Anterior cingulate cortex (tissue), 58 donors: ENCODE measurements at regions not wholly inside any gene's neighbourhood (a gene's known extent, or its start where the extent isn't known, plus 50 kb on each side); places are given as distances from the start of the nearest gene placed in this dataset.
"Not testable (repeated sequence)": the region's sequence is repeated elsewhere in the genome, so short reads cannot be mapped to it uniquely, and the experiment has no call there.

Experiments
- DNase-seq, 58 donors: peaks; one replicate each; lab custom pipeline; 2025; lab: John Stamatoyannopoulos, UW

DNA sequence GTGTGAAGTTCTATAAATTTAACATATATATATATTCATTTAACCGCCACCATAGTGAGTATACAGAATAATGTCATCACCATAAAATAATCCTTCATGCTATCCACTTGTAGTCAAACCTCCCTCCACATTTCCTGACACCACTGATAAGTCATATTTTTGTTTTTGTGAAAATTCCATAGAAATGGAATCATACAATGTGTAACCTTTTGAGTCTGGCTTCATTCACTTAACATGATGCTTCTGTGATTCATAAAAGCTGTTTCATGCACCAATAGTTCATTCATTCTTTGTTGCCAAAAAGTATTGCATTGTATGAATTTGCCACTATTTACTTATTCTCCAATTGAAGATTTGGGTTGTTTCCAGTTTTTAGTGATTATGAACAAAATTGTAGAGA is 497.5 kb upstream of the PCDH20 start:
- no peak for DNase-seq

DNA sequence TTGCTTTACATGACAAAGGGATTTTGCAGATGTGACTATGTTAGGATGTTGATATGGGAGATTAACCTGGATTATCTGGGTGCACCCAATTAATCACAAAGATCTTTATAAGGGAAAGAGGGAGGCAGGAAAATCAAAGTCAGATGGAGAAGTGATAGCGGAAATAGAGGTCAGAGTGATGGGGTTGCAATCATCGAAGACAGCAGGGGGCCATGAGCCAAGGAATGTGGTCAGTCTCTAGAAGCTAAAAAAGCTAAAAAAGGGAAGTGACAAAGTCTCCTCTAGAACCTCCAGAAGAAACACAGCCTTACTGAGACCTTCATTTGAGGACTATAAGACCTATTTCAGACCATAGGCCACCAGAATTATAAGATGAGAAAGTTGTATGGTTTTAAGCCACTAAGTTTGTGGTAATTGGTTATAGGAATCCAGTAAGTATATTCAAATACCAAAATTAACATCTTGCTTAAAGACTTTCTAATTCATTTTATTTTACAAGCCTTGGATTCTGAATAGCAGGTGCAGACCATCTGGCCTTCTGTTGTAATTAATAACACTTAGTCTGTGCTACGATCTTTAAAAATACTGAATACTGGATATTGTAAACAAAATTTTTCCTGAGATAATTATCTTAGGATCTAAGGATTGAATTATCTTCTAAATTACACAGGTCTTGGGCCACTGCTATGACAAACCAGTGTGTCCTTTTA is 493.4 kb upstream of the PCDH20 start:
- no peak for DNase-seq

DNA sequence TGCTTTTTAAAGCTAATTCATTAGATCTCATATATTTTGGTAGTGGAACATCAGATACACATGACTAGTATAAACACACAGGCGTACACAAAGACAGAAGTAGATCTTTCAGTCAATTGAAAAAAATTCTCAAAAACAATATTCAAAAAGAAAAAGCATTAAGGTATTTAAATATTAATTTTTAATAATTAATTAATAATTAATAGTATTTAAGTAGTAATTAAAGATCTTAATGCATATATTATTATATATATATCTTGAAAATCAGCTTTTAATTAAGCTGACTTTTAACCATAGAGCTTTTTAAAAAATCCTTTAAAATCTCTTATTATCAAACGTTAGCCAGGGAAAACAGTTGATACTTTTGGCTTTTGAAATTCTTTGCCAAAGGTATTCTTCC is 489.4 kb upstream of the PCDH20 start:
- DNase-seq, result no peak

DNA sequence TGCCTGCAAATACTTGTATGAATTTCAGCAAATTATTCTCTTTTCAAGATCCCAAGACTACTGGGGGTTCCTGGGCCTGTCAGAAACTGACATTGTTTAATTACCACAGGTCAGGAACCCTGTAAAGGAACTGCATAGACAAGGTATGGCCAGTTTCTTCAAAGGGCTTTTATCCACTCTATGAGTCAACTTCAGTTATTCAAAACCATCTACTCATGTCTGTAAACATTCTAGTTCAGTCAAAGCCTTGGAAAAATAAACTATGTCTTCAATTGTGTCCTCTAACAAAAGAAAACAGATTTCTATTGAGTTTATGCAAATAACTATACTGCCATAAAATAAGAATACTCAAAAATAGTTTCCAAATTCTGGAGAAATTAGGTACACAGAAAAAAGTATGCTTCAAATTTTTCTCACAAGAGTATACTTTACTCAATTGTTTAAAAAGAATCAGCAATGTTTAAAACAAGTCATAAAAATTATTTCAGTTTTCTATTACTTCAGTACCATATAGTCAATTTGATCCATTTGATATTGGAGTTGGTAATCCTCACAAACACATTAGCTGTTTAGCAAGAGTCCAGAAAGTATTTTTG is 486.4 kb upstream of the PCDH20 start:
- no peak for DNase-seq

DNA sequence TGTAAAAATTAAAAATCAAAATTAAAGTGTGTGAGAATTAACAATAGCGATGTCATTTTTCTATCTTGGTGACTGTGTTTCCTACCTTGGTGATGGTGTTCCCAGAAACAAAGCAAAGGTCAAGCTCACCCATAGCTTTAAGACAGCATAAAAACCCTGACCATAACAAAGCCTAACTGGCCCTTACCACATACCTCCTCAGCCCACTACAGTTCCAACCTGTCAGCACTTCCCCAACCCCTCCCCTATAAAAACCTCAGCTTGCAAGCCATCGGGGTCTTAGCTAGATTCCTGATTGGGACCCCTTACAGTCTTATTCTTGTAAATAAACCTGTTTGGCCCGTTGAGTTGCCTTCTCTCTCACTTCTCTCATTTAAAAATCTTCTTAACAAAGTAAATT is 484.4 kb upstream of the PCDH20 start:
- no peak for DNase-seq

DNA sequence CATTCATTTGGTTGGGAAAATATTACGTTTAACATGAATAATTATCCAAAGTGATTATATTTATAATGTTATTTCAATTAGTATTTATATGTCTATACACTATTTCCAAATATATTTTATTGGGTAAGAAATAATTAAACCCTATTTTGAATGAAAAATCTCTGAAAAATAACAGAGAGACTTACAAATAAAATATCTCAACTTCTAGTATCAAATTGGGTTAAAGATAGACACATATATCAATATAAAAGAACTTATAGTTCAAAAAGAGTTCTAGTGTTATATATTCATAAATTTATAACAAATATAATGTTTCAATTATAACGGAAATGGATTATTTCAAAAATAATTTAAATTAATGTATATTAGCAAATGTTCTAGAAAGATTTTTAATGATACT is 482.6 kb upstream of the PCDH20 start:
- DNase-seq, result no peak

DNA sequence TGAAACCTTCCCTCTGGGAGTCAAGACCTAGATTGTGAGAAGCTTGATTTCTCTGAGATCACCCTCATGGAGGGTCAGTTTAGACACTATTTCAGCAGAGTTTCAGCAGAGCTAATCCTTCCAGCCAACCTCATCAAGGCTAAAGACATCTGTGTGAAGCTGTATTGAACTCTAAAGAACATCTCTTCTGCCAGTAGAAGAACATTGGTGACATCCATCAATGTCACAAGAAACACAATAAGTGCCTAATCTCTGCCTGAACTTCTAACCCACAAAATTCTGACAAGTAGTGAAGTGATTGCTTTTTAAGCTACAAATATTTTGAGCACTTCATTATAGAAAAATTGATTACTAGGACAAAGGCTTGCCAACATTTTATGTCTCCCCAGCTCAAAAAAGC is 475.8 kb upstream of the PCDH20 start:
- no peak for DNase-seq

DNA sequence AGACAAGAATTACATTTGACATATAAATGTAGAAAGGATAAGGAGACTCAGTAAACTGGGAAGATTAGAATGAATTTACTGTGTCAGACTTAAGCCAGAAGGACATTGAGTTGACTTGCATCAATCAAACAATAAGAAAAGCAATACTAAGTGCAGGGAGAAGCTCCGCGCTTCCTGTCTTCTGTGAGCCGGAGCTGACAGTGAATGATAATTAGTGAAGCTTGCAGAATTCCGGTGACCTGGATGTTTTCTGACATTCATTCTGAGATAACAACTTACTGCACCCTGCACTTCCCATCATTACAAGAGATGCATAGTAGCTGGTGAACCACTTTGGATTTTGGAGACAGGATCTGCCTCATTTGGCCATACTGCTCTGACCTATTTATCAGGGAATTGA is 469.2 kb upstream of the PCDH20 start:
- no peak for DNase-seq

DNA sequence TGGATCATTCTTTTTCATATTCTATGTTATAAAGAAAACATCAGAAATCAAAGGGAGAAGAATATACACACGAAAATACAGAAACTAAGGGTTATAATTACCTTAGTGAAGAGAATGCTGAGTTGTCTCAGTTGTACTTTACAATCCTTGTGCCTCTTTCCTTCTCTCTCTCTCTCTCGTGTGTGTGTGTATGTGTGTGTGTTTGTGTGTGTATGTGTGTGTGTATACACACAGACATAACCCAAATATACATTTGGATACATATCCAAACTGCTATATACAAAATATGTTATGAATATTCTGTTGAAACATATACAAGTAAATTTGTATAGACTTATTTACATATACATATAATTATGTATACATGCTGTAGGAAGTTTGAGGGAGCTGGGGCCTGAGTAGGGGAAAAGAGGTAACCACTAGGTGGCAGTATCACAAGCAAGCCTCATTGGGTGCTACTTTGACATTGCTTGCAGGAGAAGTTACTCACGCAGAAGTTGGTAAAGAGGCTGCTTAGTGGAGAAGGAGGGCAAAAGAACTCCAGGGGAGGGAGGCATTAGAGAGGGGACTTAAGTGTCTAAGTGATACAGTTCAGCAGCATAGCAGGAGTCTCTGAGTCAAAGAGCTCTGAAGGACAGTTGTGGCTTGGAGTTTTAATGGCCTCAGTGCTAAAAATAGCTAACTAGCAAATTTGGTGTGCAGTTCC is 465.1 kb upstream of the PCDH20 start:
- DNase-seq, result no peak

DNA sequence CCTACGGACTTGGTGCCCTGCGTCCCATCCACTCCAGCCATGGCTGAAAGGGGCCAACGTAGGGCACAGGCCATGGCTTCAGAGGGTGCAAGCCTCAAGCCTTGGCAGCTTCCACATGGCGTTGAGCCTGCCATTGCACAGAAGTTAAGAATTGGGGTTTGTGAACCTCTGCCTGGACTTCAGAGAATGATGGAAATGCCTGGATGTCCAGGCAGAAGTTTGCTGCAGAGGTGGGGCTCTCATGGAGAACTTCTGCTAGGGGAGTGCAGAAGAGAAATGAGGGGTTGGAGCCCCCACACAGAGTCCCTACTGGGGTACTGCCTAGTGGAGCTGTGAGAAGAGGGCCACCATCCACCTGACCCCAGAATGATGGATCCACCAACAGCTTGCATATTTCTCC is 462.9 kb upstream of the PCDH20 start:
- not testable (repeated sequence) for DNase-seq

DNA sequence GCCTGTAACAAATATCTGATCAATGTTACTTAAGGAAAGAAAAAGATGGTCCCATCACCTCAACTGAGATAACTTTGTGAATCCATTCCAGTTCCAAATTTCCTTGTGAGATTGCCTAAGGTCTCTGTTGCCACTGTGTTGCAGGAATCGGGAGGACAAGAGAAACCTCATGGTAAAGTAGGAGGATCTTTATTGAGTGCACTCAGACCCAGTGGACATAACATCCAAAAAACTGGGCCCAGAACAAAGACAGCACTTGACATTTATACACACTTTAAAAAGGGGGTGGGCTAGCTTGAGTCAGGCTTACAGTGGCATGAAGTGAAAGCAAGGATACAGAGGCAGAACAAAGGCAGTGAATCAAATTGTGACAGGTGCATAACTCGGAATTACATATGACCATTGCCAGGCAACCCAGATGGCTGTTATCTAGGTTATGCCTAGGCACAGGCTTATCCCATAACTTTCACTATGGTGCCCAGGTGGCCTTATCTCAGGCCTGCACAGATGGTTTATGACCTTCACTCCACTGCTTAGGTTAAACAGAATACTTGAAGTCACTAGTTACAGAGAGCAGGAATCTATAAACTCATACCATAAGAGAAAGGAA is 459.4 kb upstream of the PCDH20 start:
- no peak for DNase-seq

DNA sequence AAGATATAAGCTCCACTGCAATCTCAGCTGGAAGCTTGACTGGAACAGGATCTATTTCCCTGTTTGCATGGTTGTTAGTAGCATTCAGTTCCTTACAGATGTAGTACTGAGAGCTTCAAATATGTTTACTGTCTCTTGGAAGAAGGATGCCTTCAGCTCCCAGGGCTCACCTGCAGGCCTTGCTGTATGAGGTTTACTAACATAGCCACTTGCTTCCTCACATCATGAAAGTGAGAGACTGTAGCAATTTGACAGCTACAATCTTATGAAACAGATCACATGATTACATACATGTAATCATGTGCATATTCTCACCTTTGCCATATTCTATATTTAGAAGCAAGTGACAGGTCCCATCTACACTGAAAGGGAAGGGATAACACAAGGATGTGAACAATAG is 458.1 kb upstream of the PCDH20 start:
- no peak for DNase-seq

DNA sequence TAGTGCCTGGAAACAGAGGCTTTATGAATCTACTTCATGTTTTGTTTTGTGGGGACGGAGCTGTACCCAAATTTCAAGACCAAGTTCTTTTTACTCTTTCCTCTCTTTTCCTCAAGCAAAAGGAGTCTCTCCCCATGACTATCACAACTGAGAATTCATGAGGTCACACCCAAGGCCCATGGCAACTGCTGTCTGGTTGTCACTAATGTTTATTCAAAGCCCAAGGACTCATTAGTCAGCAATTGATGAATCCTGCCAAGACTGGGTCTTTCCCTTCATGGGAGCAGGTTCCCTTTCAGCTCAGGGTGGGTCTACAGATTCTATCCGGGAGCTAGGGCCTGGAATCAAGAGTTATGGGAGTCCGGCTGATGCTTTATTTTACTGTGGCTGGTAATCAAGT is 441.5 kb upstream of the PCDH20 start:
- no peak for DNase-seq

DNA sequence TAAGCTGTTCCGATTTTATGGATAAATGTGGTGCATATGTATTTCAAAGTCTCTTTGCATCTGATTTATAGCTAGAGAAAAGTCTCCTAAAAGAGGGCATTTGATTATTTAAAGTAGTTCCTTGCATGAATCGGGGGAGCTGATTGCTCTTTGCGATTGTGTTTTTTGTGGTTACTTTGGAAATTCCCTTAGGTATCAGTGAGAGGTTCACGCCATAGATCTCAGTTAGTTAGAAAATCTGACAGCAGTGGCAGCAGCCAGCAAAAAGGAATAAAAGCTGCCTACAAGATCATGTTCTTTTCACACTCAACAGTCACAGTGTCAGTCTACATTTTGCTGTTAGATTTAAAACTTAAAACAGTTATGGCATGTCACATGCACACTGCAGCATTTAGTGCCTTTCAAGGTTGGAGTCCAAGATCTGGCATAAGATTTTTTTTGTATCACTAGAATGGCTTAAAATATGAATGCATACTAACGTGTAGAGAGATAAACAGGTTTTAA is 436.5 kb upstream of the PCDH20 start:
- DNase-seq, result no peak

DNA sequence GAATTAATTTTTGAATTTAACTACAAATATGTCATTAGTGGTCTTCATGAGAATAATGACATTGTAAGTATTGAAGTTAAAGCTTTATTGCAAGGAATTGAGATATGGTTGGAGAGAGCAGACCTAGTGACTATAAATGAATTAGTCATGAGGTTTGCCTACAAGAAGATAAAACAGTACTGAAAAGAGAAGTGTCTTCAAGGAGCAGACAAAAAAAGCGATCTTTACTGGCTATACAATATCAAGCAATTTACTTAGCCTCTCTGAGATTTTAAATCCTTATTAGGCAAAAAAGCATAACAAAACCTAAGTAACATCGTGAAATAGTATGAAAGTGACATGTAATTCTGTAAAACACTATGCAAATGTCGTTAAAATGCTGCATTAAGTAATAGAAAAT is 435.1 kb upstream of the PCDH20 start:
- no peak for DNase-seq

DNA sequence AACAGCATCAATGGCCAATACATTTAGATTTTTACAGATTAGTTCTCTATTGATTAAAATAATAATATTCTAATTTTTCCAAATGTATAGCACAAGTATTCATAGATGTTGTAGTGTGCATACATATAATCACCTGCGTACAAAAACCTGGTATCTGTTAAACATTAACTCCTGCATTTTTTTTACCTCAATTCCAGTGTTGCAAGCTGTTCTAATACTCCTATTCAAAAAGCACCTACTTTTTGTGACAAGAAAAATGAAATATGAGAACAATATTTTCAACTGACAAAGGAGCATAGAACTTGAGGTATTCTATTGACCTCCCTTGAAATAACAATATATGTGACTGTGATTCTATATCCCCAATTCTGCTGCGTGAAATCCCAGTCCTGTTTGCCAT is 422.9 kb upstream of the PCDH20 start:
- DNase-seq, result no peak

DNA sequence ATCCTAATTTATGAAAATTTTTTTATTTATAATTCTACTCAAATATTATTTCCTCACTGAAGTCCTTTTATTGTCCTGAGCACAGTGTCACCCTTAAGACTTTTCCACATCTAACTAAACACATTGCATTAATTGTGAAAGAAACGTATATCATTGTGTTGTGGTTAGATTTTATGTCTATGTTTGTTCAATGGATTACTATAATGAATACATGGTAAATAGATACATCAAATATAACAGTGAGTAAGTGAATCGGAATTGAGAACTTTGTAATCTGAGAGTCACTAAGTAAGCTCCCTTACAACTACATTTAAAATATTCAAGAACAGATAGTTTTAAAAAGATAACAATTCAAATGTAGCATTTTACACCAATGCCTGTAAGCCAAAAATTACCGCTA is 417.6 kb upstream of the PCDH20 start:
- DNase-seq, result no peak

DNA sequence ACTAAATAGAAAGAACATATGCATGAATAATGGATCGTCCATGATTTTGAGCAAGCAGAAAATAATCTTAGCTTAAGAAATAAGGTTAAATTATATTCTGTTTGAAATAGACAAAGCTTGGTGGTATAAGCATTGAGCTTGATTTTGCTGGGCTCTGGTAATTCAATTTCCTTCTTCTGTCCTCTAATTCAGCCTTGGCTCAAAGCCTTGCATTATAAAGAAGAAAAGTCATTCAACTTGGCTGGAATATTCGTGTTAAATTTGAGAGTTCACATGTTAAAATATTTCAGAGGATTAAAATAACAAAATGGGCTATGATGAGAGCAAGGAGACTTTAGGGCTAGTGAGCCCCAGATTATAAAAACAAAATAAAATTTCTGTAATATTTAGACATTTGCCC is 415.4 kb upstream of the PCDH20 start:
- no peak for DNase-seq

DNA sequence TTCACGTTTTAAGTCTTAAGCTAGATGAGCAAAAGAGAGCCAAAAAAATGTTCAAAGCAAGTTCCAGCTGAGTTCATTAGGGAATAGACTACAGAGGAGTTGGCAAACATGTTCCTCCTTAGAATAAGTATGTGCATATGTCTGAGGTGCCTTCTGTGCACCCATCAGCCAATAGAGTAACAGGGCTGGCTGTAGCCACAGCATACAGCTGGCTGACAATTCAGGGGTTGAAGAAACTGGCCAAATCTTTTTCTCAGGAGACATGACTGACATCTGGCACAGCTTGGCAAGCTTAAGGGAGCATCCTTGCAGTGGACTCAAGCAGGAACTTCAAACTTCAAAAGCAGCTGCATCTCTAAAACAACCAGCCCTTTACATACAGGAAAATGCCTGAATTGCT is 414.8 kb upstream of the PCDH20 start:
- no peak for DNase-seq

DNA sequence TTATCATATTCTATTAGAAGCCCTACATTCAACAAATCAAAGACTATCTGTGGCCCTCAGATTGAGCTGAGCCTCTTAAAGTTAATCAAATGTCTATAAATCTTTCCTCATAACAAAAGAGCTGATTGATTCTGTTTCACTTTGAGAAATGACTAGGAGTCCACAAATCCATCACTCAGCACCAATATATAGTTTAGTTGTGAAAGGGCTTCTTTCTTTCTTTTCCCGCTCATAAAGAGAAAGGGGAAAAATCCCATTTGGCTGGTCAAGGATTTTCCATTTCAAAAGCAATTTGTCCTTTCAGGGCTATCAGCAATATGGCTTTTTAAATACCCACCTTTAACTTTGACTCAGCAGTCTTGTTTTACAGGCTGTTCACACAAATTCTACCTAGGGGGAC is 408.5 kb upstream of the PCDH20 start:
- DNase-seq, result no peak

DNA sequence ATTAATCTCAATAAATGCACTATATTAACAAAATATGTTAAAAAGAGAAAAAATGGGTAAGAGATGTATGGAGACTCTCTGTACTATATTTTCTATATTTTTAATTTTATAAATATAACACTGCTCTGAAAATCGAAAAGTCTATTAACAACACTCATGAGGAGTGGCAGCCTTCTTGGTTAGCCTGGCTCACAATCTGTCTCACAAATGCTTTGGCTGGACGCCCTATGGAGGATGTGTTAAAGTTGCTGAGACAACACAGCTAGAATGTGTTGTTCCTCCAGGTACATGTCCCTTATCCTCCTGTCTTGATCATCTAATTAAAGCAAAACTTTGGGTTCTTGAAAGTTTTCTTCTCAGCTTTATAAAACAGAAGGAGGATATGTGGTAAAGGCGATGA is 396.6 kb upstream of the PCDH20 start:
- DNase-seq, result peak in 18 of 58 donors; percentile 0 to 26 (median 4)
